ENCODE measurements at regions not wholly inside any gene's neighbourhood (a gene's known extent, or its start where the extent isn't known, plus 50 kb on each side); places are given as distances from the start of the nearest gene placed in this dataset.

DNA sequence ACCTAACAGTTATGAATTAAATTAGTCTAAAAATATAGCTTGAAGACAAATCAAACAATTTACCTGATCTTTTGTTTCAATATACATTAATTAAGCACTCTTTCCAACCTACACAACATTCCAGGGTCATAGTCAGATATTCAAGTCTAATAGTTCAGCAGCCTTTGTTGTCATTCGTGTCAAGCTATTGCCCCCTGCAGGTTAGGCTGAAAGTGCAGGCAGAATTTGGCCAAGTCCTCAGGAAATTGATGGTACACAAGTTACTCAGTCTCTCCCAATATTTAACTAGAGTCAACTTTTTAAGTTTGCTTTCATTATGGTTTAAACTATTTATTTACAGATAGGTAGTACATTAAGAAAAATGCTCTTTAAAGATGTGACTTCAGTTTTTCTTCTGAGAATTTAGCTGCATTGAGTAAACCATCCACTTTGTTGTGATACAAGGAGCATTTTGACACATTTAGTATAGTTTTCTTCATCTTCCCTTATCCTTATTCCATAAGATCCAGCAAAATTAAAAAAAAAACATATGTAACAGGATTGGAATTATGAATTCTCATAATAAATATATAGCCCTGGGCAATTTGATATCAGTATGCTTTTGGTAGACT lies 130.3 kb upstream of the DPYD start:
- CTCF ChIA-PET: interaction anchor here (0.6 to 0.7 kb wide), 2 partner anchors 683 to 893 kb away, joined by 3 to 4 read pairs; no protein-coding TSS in a partner anchor
- TF ChIP-seq TARDBP (IDR thresholded peaks at IDR 0.05) (no peak), L3MBTL2 (conservative IDR thresholded peaks at IDR 0.05) (no peak), SP1 (IDR thresholded peaks at IDR 0.05) (no peak), NFRKB (IDR thresholded peaks at IDR 0.05) (no peak), LEF1 (IDR thresholded peaks at IDR 0.05; ENCODE audit: borderline replicate concordance) (no peak), ELF4 (IDR thresholded peaks at IDR 0.05) (no peak), SUZ12 (IDR thresholded peaks at IDR 0.05) (no peak), FOXK2 (IDR thresholded peaks at IDR 0.05) (no peak), FOXA1 (IDR thresholded peaks at IDR 0.05) (no peak), HDGF (IDR thresholded peaks at IDR 0.05; ENCODE audit: borderline replicate concordance) (no peak), FOXM1 (IDR thresholded peaks at IDR 0.05; ENCODE audit: borderline replicate concordance) (no peak), CTBP1 (IDR thresholded peaks at IDR 0.05; ENCODE audit: borderline replicate concordance) (no peak), ZNF384 (IDR thresholded peaks at IDR 0.05) (no peak), ARNT (IDR thresholded peaks at IDR 0.05) (no peak), BHLHE40 (IDR thresholded peaks at IDR 0.05; ENCODE audit: borderline replicate concordance) (no peak)
- TF ChIP-seq, protein P1, sequence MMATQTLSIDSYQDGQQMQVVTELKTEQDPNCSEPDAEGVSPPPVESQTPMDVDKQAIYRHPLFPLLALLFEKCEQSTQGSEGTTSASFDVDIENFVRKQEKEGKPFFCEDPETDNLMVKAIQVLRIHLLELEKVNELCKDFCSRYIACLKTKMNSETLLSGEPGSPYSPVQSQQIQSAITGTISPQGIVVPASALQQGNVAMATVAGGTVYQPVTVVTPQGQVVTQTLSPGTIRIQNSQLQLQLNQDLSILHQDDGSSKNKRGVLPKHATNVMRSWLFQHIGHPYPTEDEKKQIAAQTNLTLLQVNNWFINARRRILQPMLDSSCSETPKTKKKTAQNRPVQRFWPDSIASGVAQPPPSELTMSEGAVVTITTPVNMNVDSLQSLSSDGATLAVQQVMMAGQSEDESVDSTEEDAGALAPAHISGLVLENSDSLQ (IDR thresholded peaks at IDR 0.05): no peak
- peak; percentile 53 for DNase-seq (ENCODE audit: extremely low spot score)
- POLR2A ChIA-PET: no interaction called here

DNA sequence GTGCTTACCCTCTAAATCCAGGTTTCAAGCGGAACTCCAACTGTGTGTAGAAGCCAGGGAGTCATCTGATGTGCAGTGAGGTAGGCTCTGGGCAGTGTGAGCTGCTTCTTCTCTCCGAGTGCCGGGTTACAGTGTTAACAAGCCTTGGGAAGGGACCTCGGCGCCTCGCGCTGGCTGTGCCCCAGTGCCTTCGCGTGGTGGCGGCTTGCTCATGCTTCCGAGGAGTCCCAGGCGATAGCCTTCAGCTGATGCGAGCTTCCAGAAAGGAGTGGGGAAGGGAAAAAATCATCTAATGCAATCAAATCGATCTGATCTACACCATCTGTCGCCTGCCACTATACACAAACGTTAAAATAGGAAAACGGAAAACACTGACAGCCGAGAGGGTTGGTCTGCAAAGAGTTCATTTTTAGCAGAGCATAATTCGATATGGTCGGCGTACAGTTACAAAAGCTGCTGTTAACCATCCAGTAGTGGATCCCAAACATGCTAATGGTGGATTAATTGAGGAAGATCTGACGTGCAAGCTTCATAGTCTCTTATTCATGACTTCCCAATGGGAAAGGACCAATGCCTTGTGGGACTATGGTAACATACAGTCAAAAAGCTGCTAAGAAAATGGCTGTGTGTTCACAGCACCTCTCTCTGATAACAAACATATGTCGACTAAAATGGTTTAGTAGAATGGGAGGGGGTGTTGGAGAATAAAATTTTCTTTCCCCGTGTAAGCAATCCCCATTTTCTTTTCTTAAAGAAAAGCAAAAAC lies 128.7 kb upstream of the DPYD start:
- POLR2A ChIA-PET: no interaction called here
- no peak for TF ChIP-seq TARDBP (IDR thresholded peaks at IDR 0.05)
- no peak for TF ChIP-seq ZNF384 (IDR thresholded peaks at IDR 0.05)
- TF ChIP-seq FOXA1 (IDR thresholded peaks at IDR 0.05): no peak
- no peak for TF ChIP-seq NFRKB (IDR thresholded peaks at IDR 0.05)
- no peak for TF ChIP-seq CTBP1 (IDR thresholded peaks at IDR 0.05; ENCODE audit: borderline replicate concordance)
- TF ChIP-seq SP1 (IDR thresholded peaks at IDR 0.05): no peak
- TF ChIP-seq HDGF (IDR thresholded peaks at IDR 0.05; ENCODE audit: borderline replicate concordance): no peak
- TF ChIP-seq, protein P1 (IDR thresholded peaks at IDR 0.05): no peak
- TF ChIP-seq LEF1 (IDR thresholded peaks at IDR 0.05; ENCODE audit: borderline replicate concordance): no peak
- no peak for TF ChIP-seq ELF4 (IDR thresholded peaks at IDR 0.05)
- no peak for TF ChIP-seq FOXK2 (IDR thresholded peaks at IDR 0.05)
- TF ChIP-seq ARNT (IDR thresholded peaks at IDR 0.05): no peak
- no peak for TF ChIP-seq L3MBTL2 (conservative IDR thresholded peaks at IDR 0.05)
- TF ChIP-seq SUZ12 (IDR thresholded peaks at IDR 0.05): no peak
- TF ChIP-seq FOXM1 (IDR thresholded peaks at IDR 0.05; ENCODE audit: borderline replicate concordance): no peak
- TF ChIP-seq BHLHE40 (IDR thresholded peaks at IDR 0.05; ENCODE audit: borderline replicate concordance): no peak
- CTCF ChIA-PET: interaction anchor here (0.5 kb wide), 1 partner anchor 524 kb away, joined by 3 read pairs; no protein-coding TSS in a partner anchor
- no peak for DNase-seq (ENCODE audit: extremely low spot score)

DNA sequence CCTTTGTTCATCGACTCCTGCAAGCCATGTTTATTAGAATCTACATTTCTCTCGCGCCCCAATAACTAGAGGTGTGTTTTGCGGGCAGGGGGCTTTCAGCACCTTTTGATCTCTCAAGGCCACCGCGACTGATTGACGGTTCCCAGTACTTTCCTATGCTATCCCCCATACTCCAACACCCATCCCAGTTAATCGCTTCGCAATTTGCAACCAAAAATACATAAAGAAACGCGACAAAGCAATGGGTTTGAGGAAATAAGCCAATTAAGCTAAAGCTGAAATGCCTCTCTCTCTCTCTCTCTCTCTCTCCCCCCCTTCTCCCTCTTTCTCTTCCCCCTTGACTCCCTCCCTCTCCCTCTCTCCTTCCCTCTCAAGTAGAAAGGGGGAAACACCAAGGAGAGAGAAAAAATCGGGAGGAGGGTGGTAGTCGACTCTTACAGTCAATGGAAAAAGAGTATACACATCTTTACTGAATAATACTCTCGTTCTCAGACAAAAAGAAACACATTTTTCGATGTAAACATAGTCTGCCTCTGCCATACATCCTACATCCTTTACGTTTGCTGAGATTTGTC lies 128.0 kb upstream of the DPYD start:
- no peak for DNase-seq (ENCODE audit: extremely low spot score)
- TF ChIP-seq CTBP1 (IDR thresholded peaks at IDR 0.05; ENCODE audit: borderline replicate concordance): no peak
- no peak for TF ChIP-seq ZNF384 (IDR thresholded peaks at IDR 0.05)
- TF ChIP-seq FOXA1 (IDR thresholded peaks at IDR 0.05): no peak
- TF ChIP-seq FOXM1 (IDR thresholded peaks at IDR 0.05; ENCODE audit: borderline replicate concordance): no peak
- no peak for TF ChIP-seq NFRKB (IDR thresholded peaks at IDR 0.05)
- no peak for TF ChIP-seq TARDBP (IDR thresholded peaks at IDR 0.05)
- TF ChIP-seq HDGF (IDR thresholded peaks at IDR 0.05; ENCODE audit: borderline replicate concordance): no peak
- TF ChIP-seq SUZ12 (IDR thresholded peaks at IDR 0.05): no peak
- no peak for TF ChIP-seq BHLHE40 (IDR thresholded peaks at IDR 0.05; ENCODE audit: borderline replicate concordance)
- TF ChIP-seq, protein P1 (IDR thresholded peaks at IDR 0.05): no peak
- no peak for TF ChIP-seq ELF4 (IDR thresholded peaks at IDR 0.05)
- no peak for TF ChIP-seq LEF1 (IDR thresholded peaks at IDR 0.05; ENCODE audit: borderline replicate concordance)
- no peak for TF ChIP-seq ARNT (IDR thresholded peaks at IDR 0.05)
- no peak for TF ChIP-seq FOXK2 (IDR thresholded peaks at IDR 0.05)
- no peak for TF ChIP-seq SP1 (IDR thresholded peaks at IDR 0.05)
- no peak for TF ChIP-seq L3MBTL2 (conservative IDR thresholded peaks at IDR 0.05)
- CTCF ChIA-PET: interaction anchor here (0.8 kb wide), 1 partner anchor 507 kb away, joined by 3 read pairs; no protein-coding TSS in a partner anchor
- POLR2A ChIA-PET: no interaction called here

DNA sequence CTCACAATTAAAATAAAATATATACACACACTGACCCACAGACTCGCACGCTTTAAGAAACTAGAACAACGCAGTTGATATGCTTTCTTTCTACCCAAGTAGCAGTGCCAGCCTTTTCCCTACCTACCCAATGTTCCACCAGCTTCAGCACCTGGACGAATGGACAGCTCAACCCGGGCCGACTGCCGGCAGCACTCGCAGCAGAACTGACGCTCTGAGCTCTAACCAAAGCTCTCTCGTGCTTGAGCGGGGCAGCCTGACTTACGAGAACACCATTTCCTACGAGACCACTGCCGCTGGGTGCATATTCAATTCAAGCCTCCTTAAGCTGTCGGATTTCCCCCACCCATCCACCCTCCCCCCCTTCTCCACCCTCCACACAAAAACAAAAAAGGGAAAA lies 127.4 kb upstream of the DPYD start:
- CTCF ChIA-PET: interaction anchor here (0.6 to 0.8 kb wide), 2 partner anchors 507 to 1751 kb away, joined by 3 to 4 read pairs; no protein-coding TSS in a partner anchor
- POLR2A ChIA-PET: no interaction called here
- DNase-seq (ENCODE audit: extremely low spot score): peak; percentile 73
- TF ChIP-seq BHLHE40 (IDR thresholded peaks at IDR 0.05; ENCODE audit: borderline replicate concordance) (no peak), FOXK2 (IDR thresholded peaks at IDR 0.05) (no peak), ZNF384 (IDR thresholded peaks at IDR 0.05) (no peak), HDGF (IDR thresholded peaks at IDR 0.05; ENCODE audit: borderline replicate concordance) (no peak), ARNT (IDR thresholded peaks at IDR 0.05) (no peak), CTBP1 (IDR thresholded peaks at IDR 0.05; ENCODE audit: borderline replicate concordance) (no peak), SP1 (IDR thresholded peaks at IDR 0.05) (no peak), L3MBTL2 (conservative IDR thresholded peaks at IDR 0.05) (no peak), TARDBP (IDR thresholded peaks at IDR 0.05) (no peak), FOXM1 (IDR thresholded peaks at IDR 0.05; ENCODE audit: borderline replicate concordance) (no peak), FOXA1 (IDR thresholded peaks at IDR 0.05) (no peak), NFRKB (IDR thresholded peaks at IDR 0.05) (no peak), LEF1 (IDR thresholded peaks at IDR 0.05; ENCODE audit: borderline replicate concordance) (no peak), ELF4 (IDR thresholded peaks at IDR 0.05) (no peak), SUZ12 (IDR thresholded peaks at IDR 0.05) (no peak)
- TF ChIP-seq, protein P1 (IDR thresholded peaks at IDR 0.05): no peak
